ENCODE measurements at regions not wholly inside any gene's neighbourhood (a gene's known extent, or its start where the extent isn't known, plus 50 kb on each side); places are given as distances from the start of the nearest gene placed in this dataset.
"Not testable (repeated sequence)": the region's sequence is repeated elsewhere in the genome, so short reads cannot be mapped to it uniquely, and the experiment has no call there.

- H3K4me3 ChIP-seq = no peak overlapping the region
- intact Hi-C loops (cut with micrococcal nuclease; ENCODE audit: unreplicated experiment) (no loop called here), in situ Hi-C loops (cut with MboI) (no loop called here)
- H3K27ac ChIP-seq (ENCODE audit: control insufficient read depth, insufficient read depth) = no peak overlapping the region
- DNase-seq (ENCODE audit: low read depth, low spot score) = no peak
- BruUV-seq (replicated peaks) = no TSS peak
- FAIRE-seq = no peak
- H3K4me2 ChIP-seq (ENCODE audit: control insufficient read depth, insufficient read depth) = no peak overlapping the region
- no peaks in the 10 kb centered on the region for H3K9me3 ChIP-seq (replicated peaks; ENCODE audit: control insufficient read depth, insufficient read depth, low read length)
- CTCF ChIA-PET = no interaction called here
- TF ChIP-seq ETV6 (conservative IDR thresholded peaks at IDR 0.05 in 1 of 2, IDR thresholded peaks at IDR 0.05 in 1 of 2; ENCODE audit: borderline replicate concordance in 1 of 2, low read depth in 1 of 2) (no peak), RCOR1 (conservative IDR thresholded peaks at IDR 0.05; ENCODE audit: low read depth, low read length) (no peak), ZBTB33 (IDR thresholded peaks at IDR 0.05) (no peak), ESRRA (IDR thresholded peaks at IDR 0.05; ENCODE audit: low read length) (no peak), BRCA1 (IDR thresholded peaks at IDR 0.05; ENCODE audit: low read depth, low read length) (no peak), POU2F2 (IDR thresholded peaks at IDR 0.05; ENCODE audit: borderline replicate concordance, low read depth, low read length) (no peak)
- H4K20me1 ChIP-seq (ENCODE audit: control insufficient read depth, insufficient read depth) = no peaks in the 10 kb centered on the region
- no peak overlapping the region for H3K9ac ChIP-seq (ENCODE audit: control insufficient read depth, insufficient read depth, low read length)
- POLR2A ChIA-PET = no interaction called here
- no peaks in the 10 kb centered on the region for H3K36me3 ChIP-seq (ENCODE audit: control insufficient read depth in 2 of 2, insufficient read depth in 2 of 2, low read length in 1 of 2)
- H3K4me1 ChIP-seq (ENCODE audit: control insufficient read depth, insufficient read depth, low read length) = no peaks in the 10 kb centered on the region
- no peak for ATAC-seq
- H3K27me3 ChIP-seq (replicated peaks in 1 of 2; ENCODE audit: control insufficient read depth in 2 of 2, insufficient read depth in 2 of 2, low read length in 1 of 2) = no peaks in the 10 kb centered on the region
- RAD21 ChIA-PET (ENCODE audit: unreplicated experiment) = no interaction called here
- H3K79me2 ChIP-seq (ENCODE audit: control insufficient read depth, insufficient read depth, low read length) = no peaks in the 10 kb centered on the region
- SMC1A ChIA-PET (ENCODE audit: uncharacterized antibody, unreplicated experiment) = no interaction called here
- no peak overlapping the region for H2AFZ ChIP-seq (ENCODE audit: control insufficient read depth, low read depth, low read length)
Observed at GRCh38 chr12:23282701-23283100, 657.7 kb downstream of the ETNK1 start.

DNA sequence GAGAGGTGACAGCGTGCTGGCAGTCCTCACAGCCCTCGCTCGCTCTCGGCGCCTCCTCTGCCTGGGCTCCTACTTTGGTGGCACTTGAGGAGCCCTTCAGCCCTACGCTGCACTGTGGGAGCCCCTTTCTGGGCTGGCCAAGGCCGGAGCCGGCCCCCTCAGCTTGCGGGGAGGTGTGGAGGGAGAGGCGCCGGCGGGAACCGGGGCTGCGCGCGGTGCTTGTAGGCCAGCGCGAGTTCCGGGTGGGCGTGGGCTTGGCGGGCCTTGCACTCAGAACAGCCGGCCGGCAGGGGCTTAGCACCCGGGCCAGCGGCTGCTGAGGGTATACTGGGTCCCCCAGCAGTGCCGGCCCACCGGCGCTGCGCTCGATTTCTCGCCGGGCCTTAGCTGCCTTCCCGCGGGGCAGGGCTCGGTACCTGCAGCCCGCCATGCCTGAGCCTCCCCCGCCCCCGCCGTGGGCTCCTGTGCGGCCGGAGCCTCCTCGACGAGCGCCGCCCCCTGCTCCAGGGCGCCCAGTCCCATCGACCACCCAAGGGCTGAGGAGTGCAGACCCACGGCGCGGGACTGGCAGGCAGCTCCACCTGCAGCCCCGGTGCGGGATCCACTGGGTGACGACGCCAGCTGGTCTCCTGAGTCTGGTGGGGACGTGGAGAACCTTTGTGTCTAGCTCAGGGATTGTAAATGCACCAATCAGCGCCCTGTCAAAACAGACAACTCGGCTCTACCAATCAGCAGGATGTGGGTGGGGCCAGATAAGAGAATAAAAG, 661.0 kb downstream of the ETNK1 start:
- SMC1A ChIA-PET (ENCODE audit: uncharacterized antibody, unreplicated experiment); CTCF ChIA-PET; H4K20me1 ChIP-seq (ENCODE audit: control insufficient read depth, insufficient read depth); ATAC-seq; H3K4me1 ChIP-seq (ENCODE audit: control insufficient read depth, insufficient read depth, low read length); H3K36me3 ChIP-seq (ENCODE audit: control insufficient read depth in 2 of 2, insufficient read depth in 2 of 2, low read length in 1 of 2); BruUV-seq (replicated peaks); in situ Hi-C loops (cut with MboI); H3K27ac ChIP-seq (ENCODE audit: control insufficient read depth, insufficient read depth); H3K9me3 ChIP-seq (replicated peaks; ENCODE audit: control insufficient read depth, insufficient read depth, low read length); FAIRE-seq; intact Hi-C loops (cut with micrococcal nuclease; ENCODE audit: unreplicated experiment); H3K4me2 ChIP-seq (ENCODE audit: control insufficient read depth, insufficient read depth); H3K79me2 ChIP-seq (ENCODE audit: control insufficient read depth, insufficient read depth, low read length); H2AFZ ChIP-seq (ENCODE audit: control insufficient read depth, low read depth, low read length); H3K27me3 ChIP-seq (replicated peaks in 1 of 2; ENCODE audit: control insufficient read depth in 2 of 2, insufficient read depth in 2 of 2, low read length in 1 of 2); POLR2A ChIA-PET; H3K4me3 ChIP-seq; RAD21 ChIA-PET (ENCODE audit: unreplicated experiment); H3K9ac ChIP-seq (ENCODE audit: control insufficient read depth, insufficient read depth, low read length); DNase-seq (ENCODE audit: low read depth, low spot score): not testable (repeated sequence)
- WGBS (ENCODE audit: insufficient coverage, insufficient replicate concordance, low lambda C conversion rate, missing lambda C conversion rate) = 64% methylated on average over 33 of the region's 57 CpGs
